ENCODE measurements at regions not wholly inside any gene's neighbourhood (a gene's known extent, or its start where the extent isn't known, plus 50 kb on each side); places are given as distances from the start of the nearest gene placed in this dataset.

DNA sequence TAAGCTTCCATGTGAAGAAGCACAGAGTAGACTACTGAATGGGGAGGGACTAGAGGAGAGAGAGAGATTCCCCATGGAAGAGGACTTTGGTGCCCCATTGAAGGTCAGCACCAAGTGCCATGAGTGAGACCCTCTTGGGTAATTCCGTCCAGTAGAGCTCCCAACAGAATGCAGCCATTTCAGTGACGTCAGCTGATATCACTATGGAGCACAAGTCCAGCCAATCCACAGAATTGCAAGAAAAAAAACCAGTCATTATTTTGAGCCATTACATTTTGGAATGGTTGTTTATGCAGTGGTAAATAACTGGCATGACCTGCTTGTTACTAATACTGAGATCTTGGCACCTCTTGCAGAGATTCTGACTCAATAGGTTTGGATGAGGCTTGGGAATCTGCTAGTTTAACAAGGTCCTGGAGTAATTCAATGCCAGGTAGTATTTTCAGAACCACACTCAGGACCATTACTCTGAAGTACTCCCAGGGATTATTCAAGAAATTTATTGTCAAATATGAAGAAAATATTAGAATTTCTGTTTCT, 52.6 kb upstream of the SP8 start:
- no peaks in the 10 kb centered on the region for H3K9me3 ChIP-seq (ENCODE audit: insufficient read depth, low read length, severe bottlenecking)
- H3K9ac ChIP-seq (ENCODE audit: low read depth, low read length): no peak overlapping the region
- H2AFZ ChIP-seq (ENCODE audit: low read depth, low read length): no peak overlapping the region
- no peaks in the 10 kb centered on the region for H3K79me2 ChIP-seq (ENCODE audit: insufficient read depth, low read length)
- H3K27ac ChIP-seq (ENCODE audit: low read length): no peak overlapping the region
- no peak overlapping the region for H3K4me2 ChIP-seq (ENCODE audit: insufficient read depth, low read length)
- DNase-seq (no peak), ATAC-seq (ENCODE audit: insufficient read depth, low read depth) (no peak)
- H3K4me1 ChIP-seq (ENCODE audit: insufficient read depth, low read length): no peaks in the 10 kb centered on the region
- no peaks in the 10 kb centered on the region for H3K27me3 ChIP-seq (ENCODE audit: insufficient read depth, low read length, poor library complexity)
- TF ChIP-seq EZH2 (IDR thresholded peaks at IDR 0.05; ENCODE audit: borderline replicate concordance, low read depth, low read length, severe bottlenecking): no peak
- TF ChIP-seq, protein P1, sequence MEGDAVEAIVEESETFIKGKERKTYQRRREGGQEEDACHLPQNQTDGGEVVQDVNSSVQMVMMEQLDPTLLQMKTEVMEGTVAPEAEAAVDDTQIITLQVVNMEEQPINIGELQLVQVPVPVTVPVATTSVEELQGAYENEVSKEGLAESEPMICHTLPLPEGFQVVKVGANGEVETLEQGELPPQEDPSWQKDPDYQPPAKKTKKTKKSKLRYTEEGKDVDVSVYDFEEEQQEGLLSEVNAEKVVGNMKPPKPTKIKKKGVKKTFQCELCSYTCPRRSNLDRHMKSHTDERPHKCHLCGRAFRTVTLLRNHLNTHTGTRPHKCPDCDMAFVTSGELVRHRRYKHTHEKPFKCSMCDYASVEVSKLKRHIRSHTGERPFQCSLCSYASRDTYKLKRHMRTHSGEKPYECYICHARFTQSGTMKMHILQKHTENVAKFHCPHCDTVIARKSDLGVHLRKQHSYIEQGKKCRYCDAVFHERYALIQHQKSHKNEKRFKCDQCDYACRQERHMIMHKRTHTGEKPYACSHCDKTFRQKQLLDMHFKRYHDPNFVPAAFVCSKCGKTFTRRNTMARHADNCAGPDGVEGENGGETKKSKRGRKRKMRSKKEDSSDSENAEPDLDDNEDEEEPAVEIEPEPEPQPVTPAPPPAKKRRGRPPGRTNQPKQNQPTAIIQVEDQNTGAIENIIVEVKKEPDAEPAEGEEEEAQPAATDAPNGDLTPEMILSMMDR (IDR thresholded peaks at IDR 0.05; ENCODE audit: borderline replicate concordance, extremely low read depth, low read length, poor library complexity, severe bottlenecking): no peak
- no peak overlapping the region for H3K4me3 ChIP-seq (ENCODE audit: low read depth in 1 of 2, low read length in 2 of 2)
- no peaks in the 10 kb centered on the region for H3K36me3 ChIP-seq (ENCODE audit: insufficient read depth, low read length)
- H4K20me1 ChIP-seq (ENCODE audit: insufficient read depth, low read length): no peaks in the 10 kb centered on the region

DNA sequence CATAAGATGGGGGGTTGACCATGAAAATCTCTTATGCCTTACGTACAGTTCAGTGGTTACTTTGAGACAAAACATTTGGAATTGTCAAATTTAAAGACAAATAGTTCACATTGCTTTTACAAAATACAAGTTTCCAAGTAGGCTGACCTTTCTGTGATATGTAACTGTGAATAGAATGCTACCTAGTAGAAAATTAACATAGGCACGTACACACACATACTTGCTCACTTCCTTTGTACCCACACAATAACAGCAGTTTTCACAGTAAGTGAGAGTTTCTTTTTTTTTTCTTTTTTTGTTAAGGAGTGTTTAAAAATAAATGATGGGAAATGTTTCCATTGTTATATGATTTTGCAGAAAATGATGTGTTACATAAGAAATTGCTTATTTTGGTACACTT, 53.3 kb upstream of the SP8 start:
- Histone ChIP-seq H3K4me1 (ENCODE audit: insufficient read depth, low read length) (no peaks in the 10 kb centered on the region), H3K27ac (ENCODE audit: low read length) (no peak overlapping the region), H3K36me3 (ENCODE audit: insufficient read depth, low read length) (no peaks in the 10 kb centered on the region), H3K4me3 (ENCODE audit: low read depth in 1 of 2, low read length in 2 of 2) (no peak overlapping the region), H3K27me3 (ENCODE audit: insufficient read depth, low read length, poor library complexity) (no peaks in the 10 kb centered on the region), H3K9ac (ENCODE audit: low read depth, low read length) (no peak overlapping the region), H4K20me1 (ENCODE audit: insufficient read depth, low read length) (no peaks in the 10 kb centered on the region), H2AFZ (ENCODE audit: low read depth, low read length) (no peak overlapping the region), H3K4me2 (ENCODE audit: insufficient read depth, low read length) (no peak overlapping the region), H3K79me2 (ENCODE audit: insufficient read depth, low read length) (no peaks in the 10 kb centered on the region), H3K9me3 (ENCODE audit: insufficient read depth, low read length, severe bottlenecking) (no peaks in the 10 kb centered on the region)
- ATAC-seq (ENCODE audit: insufficient read depth, low read depth): no peak
- DNase-seq: no peak
- TF ChIP-seq, protein P1 (IDR thresholded peaks at IDR 0.05; ENCODE audit: borderline replicate concordance, extremely low read depth, low read length, poor library complexity, severe bottlenecking): no peak
- TF ChIP-seq EZH2 (IDR thresholded peaks at IDR 0.05; ENCODE audit: borderline replicate concordance, low read depth, low read length, severe bottlenecking): no peak

DNA sequence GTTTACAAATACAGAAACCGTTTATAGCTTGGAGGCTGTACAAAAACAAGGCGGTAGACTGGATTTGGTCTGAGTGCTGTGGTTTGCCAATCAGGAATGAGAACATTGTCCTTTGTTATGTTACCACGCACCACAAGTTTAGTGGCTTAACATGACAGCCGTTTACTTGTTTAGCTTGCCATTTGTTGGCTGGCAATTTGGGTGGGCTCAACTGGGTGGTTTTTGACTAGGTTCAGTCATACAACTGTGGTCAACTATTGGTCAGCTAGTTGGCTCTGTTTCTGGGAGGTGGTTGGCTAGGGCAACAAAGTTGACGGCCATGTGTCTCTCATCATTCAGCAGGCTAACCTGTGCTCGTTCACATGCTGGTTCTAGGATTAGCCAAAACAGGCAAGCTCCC, 60.1 kb upstream of the SP8 start:
- H3K9ac ChIP-seq (ENCODE audit: low read depth, low read length): no peak overlapping the region
- no peaks in the 10 kb centered on the region for H3K36me3 ChIP-seq (ENCODE audit: insufficient read depth, low read length)
- no peaks in the 10 kb centered on the region for H3K4me1 ChIP-seq (ENCODE audit: insufficient read depth, low read length)
- H3K4me3 ChIP-seq (ENCODE audit: low read depth in 1 of 2, low read length in 2 of 2): no peak overlapping the region
- H3K4me2 ChIP-seq (ENCODE audit: insufficient read depth, low read length): no peak overlapping the region
- ATAC-seq (ENCODE audit: insufficient read depth, low read depth) (no peak), DNase-seq (no peak)
- no peak overlapping the region for H2AFZ ChIP-seq (ENCODE audit: low read depth, low read length)
- no peaks in the 10 kb centered on the region for H4K20me1 ChIP-seq (ENCODE audit: insufficient read depth, low read length)
- H3K27ac ChIP-seq (ENCODE audit: low read length): no peak overlapping the region
- TF ChIP-seq, protein P1 (IDR thresholded peaks at IDR 0.05; ENCODE audit: borderline replicate concordance, extremely low read depth, low read length, poor library complexity, severe bottlenecking): no peak
- TF ChIP-seq EZH2 (IDR thresholded peaks at IDR 0.05; ENCODE audit: borderline replicate concordance, low read depth, low read length, severe bottlenecking): no peak
- H3K79me2 ChIP-seq (ENCODE audit: insufficient read depth, low read length): no peaks in the 10 kb centered on the region
- H3K27me3 ChIP-seq (ENCODE audit: insufficient read depth, low read length, poor library complexity): no peaks in the 10 kb centered on the region
- H3K9me3 ChIP-seq (ENCODE audit: insufficient read depth, low read length, severe bottlenecking): no peaks in the 10 kb centered on the region

DNA sequence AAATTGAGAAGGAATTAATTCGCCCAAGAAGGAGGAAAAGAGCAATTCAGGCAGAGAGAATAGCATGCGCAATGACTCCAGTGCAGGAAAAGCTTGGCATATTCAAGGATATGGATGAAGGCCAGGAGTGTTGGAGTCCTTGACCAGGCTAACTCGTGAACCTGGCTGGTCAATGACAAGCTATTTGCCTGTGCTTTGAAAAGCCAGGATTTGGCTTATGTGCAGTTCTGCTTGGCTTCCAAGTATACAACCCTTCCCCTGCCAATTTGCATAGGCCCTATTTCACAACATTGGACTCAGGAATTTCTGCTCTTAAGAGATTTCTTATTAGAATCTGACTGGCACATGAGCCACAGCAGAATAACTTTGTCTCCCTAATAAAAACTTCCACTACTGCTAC, 72.3 kb upstream of the SP8 start:
- no peak for TF ChIP-seq EZH2 (IDR thresholded peaks at IDR 0.05; ENCODE audit: borderline replicate concordance, low read depth, low read length, severe bottlenecking)
- TF ChIP-seq, protein P1 (IDR thresholded peaks at IDR 0.05; ENCODE audit: borderline replicate concordance, extremely low read depth, low read length, poor library complexity, severe bottlenecking): no peak
- Histone ChIP-seq H3K4me1 (ENCODE audit: insufficient read depth, low read length) (no peaks in the 10 kb centered on the region), H3K9ac (ENCODE audit: low read depth, low read length) (no peak overlapping the region), H3K27ac (ENCODE audit: low read length) (no peak overlapping the region), H3K4me3 (ENCODE audit: low read depth in 1 of 2, low read length in 2 of 2) (no peak overlapping the region), H2AFZ (ENCODE audit: low read depth, low read length) (no peak overlapping the region), H4K20me1 (ENCODE audit: insufficient read depth, low read length) (no peaks in the 10 kb centered on the region), H3K79me2 (ENCODE audit: insufficient read depth, low read length) (no peaks in the 10 kb centered on the region), H3K9me3 (ENCODE audit: insufficient read depth, low read length, severe bottlenecking) (no peaks in the 10 kb centered on the region), H3K4me2 (ENCODE audit: insufficient read depth, low read length) (no peak overlapping the region), H3K27me3 (ENCODE audit: insufficient read depth, low read length, poor library complexity) (no peaks in the 10 kb centered on the region), H3K36me3 (ENCODE audit: insufficient read depth, low read length) (no peaks in the 10 kb centered on the region)
- no peak for ATAC-seq (ENCODE audit: insufficient read depth, low read depth)
- DNase-seq: no peak

Measured in DND-41 (cell line).